BJ (cell line): ENCODE measurements at regions not wholly inside any gene's neighbourhood (a gene's known extent, or its start where the extent isn't known, plus 50 kb on each side); places are given as distances from the start of the nearest gene placed in this dataset.
A peak's percentile ranks its signal among the peaks of the same experiment; 100 is the strongest.

Source experiments
- CTCF ChIA-PET: fragments of 350-600 bp; formaldehyde crosslinking; extraction: SDS; loops from one replicate; lab custom pipeline; 2021; ENCODE audit warnings: antibody characterized with exemption, inconsistent platforms; lab: Yijun Ruan, JAX
- POLR2A ChIA-PET: fragments of 300-600 bp; sonication (Branson Sonifier 250); formaldehyde crosslinking; extraction: SDS; loops from one replicate; lab custom pipeline; 2021; ENCODE audit warnings: antibody characterized with exemption; lab: Charles Lee
- DNase-seq: peaks from one replicate; pipeline ENCODE4 v3.0.0-alpha.2; 2011; ENCODE audit warnings: low read depth
- H3K27me3 ChIP-seq: 2 replicates; pipeline ENCODE4 v1.6.0; 2011; ENCODE audit warnings: low read length; ENCODE audit not compliant: control insufficient read depth, insufficient read depth
- H3K36me3 ChIP-seq: 2 replicates; pipeline ENCODE4 v1.5.1; 2011; ENCODE audit warnings: low read length; ENCODE audit not compliant: control insufficient read depth, insufficient read depth
- H3K4me3 ChIP-seq: 2 replicates; pipeline ENCODE4 v1.5.1; 2011; ENCODE audit warnings: low read depth, mild to moderate bottlenecking, control low read depth, low read length
- CTCF ChIP-seq: IDR thresholded peaks from 2 replicates; pipeline ENCODE4 v1.5.1; 2011; ENCODE audit warnings: low read depth, mild to moderate bottlenecking, control low read depth, inconsistent platforms, low read length, moderate library complexity; ENCODE audit not compliant: insufficient read depth

- TF ChIP-seq CTCF = peak; percentile 64
- H3K4me3 ChIP-seq = no peak overlapping the region
- ChIA-PET CTCF (interaction anchor here (0.6 to 8.0 kb wide), 13 partner anchors 11 to 373 kb away, joined by 3 to 124 read pairs (median 4); partner anchors contain the start of gene ITGA8), POLR2A (no interaction called here)
- H3K27me3 ChIP-seq = peaks cover 2% of the 10 kb centered on the region
- no peak for DNase-seq
- no peaks in the 10 kb centered on the region for H3K36me3 ChIP-seq
Observed at GRCh38 chr10:15439341-15439842, 68.3 kb upstream of the FAM171A1 start.

GRCh38 chr10:15436696-15437095, 65.6 kb upstream of the FAM171A1 start:
- Histone ChIP-seq H3K27me3 (no peaks in the 10 kb centered on the region), H3K4me3 (no peak overlapping the region), H3K36me3 (no peaks in the 10 kb centered on the region)
- DNase-seq = no peak
- CTCF ChIA-PET = interaction anchor here (1.5 to 8.0 kb wide), 6 partner anchors 8 to 286 kb away, joined by 4 to 124 read pairs (median 7); partner anchors contain the start of gene ITGA8
- POLR2A ChIA-PET = no interaction called here
- TF ChIP-seq CTCF = no peak

- ChIA-PET CTCF (interaction anchor here (0.7 to 8.0 kb wide), 26 partner anchors 9 to 397 kb away, joined by 3 to 124 read pairs (median 4); partner anchors contain the start of gene ITGA8), POLR2A (no interaction called here)
- H3K36me3 ChIP-seq = no peaks in the 10 kb centered on the region
- H3K4me3 ChIP-seq = peak overlapping the region; percentile 37
- peak; percentile 59 for TF ChIP-seq CTCF
- no peak for DNase-seq
- no peaks in the 10 kb centered on the region for H3K27me3 ChIP-seq
Observed at GRCh38 chr10:15433850-15434537, 62.9 kb upstream of the FAM171A1 start.

GRCh38 chr10:15432266-15432665, 61.2 kb upstream of the FAM171A1 start:
- H3K27me3 ChIP-seq = no peaks in the 10 kb centered on the region
- H3K4me3 ChIP-seq = no peak overlapping the region
- ChIA-PET POLR2A (no interaction called here), CTCF (interaction anchor here (2.2 to 8.0 kb wide), 5 partner anchors 283 to 293 kb away, joined by 11 to 124 read pairs (median 56); partner anchors contain the start of gene ITGA8)
- no peak for TF ChIP-seq CTCF
- H3K36me3 ChIP-seq = no peaks in the 10 kb centered on the region
- DNase-seq = no peak

GRCh38 chr10:15430969-15431771, 60.1 kb upstream of the FAM171A1 start:
- CTCF ChIA-PET = interaction anchor here (0.9 to 5.1 kb wide), 7 partner anchors 12 to 396 kb away, joined by 3 to 56 read pairs (median 3); partner anchors contain the start of gene ITGA8
- DNase-seq = no peak

More at GRCh38 chr10:15430969-15431771, 60.1 kb upstream of the FAM171A1 start:
- no peaks in the 10 kb centered on the region for H3K27me3 ChIP-seq
- TF ChIP-seq CTCF = no peak
- POLR2A ChIA-PET = no interaction called here
- H3K36me3 ChIP-seq = no peaks in the 10 kb centered on the region
- H3K4me3 ChIP-seq = no peak overlapping the region
